Umbilical cord (tissue), 1 donor: ENCODE measurements at regions not wholly inside any gene's neighbourhood (a gene's known extent, or its start where the extent isn't known, plus 50 kb on each side); places are given as distances from the start of the nearest gene placed in this dataset.
"Not testable (repeated sequence)": the region's sequence is repeated elsewhere in the genome, so short reads cannot be mapped to it uniquely, and the experiment has no call there.

Source experiments
- DNase-seq: peaks from one replicate; pipeline ENCODE4 v3.0.0-alpha.2; 2015; ENCODE audit warnings: low spot score

DNA sequence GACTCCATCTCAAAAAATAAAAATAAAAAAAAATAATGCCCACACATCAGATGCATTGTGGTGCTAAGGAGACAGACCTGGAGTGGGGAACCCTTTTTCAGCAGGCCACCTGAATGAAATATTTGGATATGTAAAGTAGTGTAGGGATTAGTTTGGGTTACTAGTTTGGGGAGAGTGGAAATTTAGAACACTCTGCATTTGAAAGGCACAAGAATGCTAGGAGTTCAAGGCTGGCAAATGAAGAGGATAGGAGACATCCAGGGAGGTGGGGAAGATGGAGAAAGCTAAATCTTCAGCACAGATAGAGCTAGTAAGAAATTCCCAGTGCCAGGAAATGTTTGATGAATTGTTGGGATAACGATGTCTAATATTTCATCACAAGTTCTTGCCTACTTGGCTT is 298.3 kb upstream of the ERCC4 start:
- no peak for DNase-seq

GRCh38 chr16:13628156-13628555 is 291.8 kb upstream of the ERCC4 start:
- DNase-seq: no peak

DNA sequence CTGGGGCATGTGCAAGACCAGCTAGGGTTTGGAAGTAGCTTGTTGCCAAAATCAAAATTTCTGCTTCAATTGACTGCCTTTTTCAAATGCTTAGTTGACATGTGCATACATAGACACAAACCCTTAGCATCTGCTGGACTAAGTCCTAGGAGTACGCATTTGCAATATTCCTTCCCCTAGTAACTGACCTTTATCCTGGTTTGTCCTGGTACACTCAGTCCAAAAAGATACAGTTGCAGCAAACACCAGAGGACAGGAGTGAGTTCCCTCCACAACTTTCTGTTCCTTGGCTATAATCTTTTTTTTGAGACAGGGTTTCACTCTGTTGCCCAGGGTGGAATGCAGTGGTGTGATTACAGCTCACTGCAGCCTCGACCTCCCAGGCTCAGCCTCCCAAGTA is 290.2 kb upstream of the ERCC4 start:
- no peak for DNase-seq

GRCh38 chr16:13630374-13630773 is 289.6 kb upstream of the ERCC4 start:
- DNase-seq: no peak

DNA sequence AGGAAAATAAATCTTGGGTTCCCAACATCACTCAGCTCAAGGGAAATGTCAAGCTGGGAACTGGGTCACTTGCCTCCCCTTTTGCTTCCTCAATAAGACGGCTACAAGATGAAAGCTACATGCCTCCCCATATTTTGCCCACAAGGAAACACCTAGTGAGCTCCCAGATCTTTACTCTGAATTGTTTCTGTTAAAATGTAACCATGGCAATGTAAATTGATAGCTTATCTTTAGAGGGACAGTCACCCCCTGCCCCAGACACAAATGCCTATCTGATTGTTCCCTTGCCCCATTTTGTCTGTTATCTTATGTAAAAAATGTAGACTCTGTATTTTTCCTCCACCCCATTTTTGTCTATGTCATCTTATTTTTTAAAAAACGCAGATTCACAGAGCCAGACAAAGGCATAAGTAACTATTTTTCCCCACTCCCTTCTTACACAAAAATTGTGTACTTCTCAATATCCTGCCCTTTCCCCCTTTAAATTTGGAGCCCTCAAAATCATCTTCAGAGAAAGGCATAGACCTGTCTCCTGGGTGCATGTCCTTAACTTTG is 288.7 kb upstream of the ERCC4 start:
- no peak for DNase-seq

- DNase-seq: no peak
These were observed 288.0 kb upstream of the ERCC4 start for GRCh38 chr16:13631916-13632315.

GRCh38 chr16:13632504-13632903 is 287.4 kb upstream of the ERCC4 start:
- not testable (repeated sequence) for DNase-seq

- no peak for DNase-seq
These were observed 286.5 kb upstream of the ERCC4 start for GRCh38 chr16:13633391-13633861.

DNA sequence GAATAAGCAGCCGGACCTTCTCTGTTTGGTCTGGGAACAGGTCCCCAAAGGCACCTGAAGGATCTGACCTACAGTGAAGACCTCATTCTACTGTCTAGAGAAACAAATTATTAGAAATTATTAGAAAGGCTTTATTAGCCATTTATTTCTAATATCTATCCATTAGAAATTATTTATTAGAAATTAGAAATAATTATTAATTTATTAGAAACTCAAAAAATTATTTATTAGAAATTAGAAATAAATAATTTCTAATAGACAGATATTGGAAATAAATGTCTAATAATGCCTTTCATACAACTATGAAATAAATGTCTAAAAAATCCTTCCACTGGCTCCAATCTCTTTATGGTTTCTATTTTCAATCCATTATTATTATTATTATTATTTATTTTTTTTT is 285.7 kb upstream of the ERCC4 start:
- DNase-seq: no peak

DNA sequence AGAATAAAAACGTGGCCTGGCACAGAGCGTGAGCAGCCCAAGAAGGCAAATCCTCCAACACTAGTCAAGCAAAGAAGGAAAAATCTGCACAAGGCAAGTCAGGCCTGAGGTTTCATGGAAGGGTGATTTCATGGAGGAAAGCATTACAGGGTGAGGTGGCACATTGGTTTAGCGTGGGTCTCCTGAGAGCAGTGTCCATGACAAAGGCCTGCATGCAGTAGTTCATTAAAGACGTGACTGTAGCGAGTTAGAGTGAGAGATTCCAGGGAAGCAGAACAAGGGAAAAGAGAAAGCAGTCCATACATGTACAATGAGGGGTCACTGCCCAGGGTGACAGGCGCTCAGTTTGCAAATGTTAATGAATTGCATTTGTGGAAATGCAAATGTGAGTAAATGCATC is 285.0 kb upstream of the ERCC4 start:
- no peak for DNase-seq

- no peak for DNase-seq
These were observed 281.7 kb upstream of the ERCC4 start for GRCh38 chr16:13638218-13638617.

- DNase-seq: no peak
These were observed 276.5 kb upstream of the ERCC4 start for GRCh38 chr16:13643412-13643811.

- no peak for DNase-seq
These were observed 274.2 kb upstream of the ERCC4 start for GRCh38 chr16:13645601-13646245.

GRCh38 chr16:13660807-13661206 is 259.1 kb upstream of the ERCC4 start:
- no peak for DNase-seq

DNA sequence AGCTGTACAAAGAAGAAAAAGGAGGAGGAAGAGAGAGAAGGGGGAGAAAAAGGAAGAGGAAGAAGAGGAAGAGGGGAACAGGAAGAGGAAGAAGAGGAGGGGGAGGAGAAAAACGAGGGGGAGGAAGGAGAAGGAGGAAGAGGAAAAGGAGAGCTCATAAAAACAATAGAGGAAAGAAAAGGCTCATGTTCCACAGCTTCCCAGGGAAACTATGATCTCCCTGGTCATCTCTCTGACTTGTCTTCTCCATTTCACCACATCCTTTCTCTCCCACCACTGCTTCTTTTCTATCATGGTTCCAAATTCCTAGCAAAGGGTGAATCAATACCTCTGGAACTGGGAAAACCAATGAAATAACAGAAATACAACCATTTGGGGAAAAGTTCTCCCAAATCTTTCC is 254.1 kb upstream of the ERCC4 start:
- no peak for DNase-seq

DNA sequence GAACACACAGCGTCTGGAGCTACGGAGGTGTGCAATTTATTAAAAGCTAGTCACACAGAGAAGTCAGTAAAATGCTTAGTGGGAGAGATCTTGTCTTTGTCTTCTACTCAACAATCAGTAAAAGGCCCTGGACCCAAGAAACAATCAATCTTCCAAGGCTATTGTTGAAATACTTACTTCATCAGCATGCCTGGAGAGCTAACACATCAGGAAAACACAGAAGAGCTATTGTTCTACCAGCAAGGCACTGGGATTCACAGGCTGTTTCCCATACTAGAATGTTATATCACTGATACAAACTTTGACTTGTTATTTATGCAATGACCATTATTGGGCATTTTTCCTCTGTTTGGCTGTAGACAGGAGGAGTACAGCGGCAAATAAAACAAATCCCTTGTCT is 247.8 kb upstream of the ERCC4 start:
- no peak for DNase-seq

GRCh38 chr16:13680021-13680889 is 239.7 kb upstream of the ERCC4 start:
- DNase-seq: no peak

DNA sequence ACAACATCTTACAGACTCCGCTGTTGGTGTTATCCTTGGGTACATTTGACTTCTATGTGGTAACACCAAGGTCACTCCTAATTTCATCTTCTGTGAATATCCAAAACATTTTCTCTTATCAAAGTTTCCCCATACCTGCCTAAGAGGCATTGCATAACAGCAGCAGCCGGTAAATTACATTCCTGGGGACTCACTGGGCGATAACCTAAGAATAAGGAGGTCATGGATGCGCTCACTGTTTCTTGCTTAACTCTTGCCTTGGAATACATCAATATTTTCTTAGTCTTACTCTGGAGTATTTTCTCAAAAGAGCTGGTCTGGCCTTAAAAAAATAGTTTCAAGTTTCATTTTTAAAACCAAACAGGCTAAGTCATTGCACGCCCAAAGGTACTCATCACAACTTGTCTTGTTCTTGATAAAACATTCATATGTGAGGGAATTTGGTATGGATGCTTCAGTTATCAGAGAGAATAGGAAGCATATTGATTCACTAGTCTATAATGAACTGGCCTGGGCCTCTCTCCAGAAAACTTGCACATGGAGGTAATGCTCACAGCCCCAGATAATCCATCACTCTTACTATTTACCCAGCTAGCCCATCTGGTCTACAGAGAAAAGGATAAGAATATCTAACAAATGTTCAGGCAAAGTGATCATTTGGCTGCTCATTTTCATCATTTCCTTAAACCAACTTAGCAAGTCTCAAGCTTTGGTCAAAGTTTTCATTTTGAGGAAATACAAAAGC is 235.0 kb upstream of the ERCC4 start:
- no peak for DNase-seq

GRCh38 chr16:13696017-13696416 is 223.9 kb upstream of the ERCC4 start:
- no peak for DNase-seq

DNA sequence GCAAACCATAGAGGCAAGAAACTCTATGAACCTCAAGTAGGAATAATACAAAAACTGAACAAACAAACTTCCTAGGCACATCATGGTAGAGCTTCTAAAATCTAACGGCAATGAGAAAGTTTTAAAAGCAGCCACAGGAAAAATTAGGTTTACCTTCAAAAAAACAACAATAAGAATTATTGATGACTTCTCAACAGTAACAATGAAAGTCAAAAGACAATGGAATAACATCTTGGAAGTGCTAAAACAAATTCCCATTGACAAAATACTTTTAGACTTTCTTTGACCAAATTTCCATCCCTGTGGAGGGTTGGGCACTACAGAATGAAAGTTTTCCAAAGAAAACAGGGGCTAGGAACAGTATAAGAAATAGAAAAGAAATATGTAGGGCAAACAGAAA is 222.9 kb upstream of the ERCC4 start:
- DNase-seq: no peak

GRCh38 chr16:13697568-13697967 is 222.4 kb upstream of the ERCC4 start:
- no peak for DNase-seq

DNA sequence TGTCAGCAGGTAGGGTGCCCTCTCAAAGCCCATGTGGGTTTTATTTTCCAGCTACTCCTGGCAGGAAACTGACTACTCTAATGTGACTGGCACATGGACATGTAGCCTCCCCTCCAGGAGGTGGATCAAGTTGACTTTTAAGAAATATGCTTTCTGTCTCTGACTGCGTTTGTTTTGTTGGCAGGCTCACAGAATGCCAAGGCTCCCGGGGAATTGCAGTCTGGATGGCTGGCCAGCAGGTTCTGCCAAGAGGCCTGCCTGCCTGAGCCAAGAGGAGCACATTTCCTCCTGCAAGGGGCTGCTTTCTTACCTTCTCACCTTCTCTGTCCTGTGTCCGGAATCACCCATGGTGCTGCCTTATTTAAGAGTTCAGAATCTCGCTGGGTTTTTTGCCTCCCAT is 217.3 kb upstream of the ERCC4 start:
- DNase-seq: no peak
